Fibroblast of lung (primary cell): ENCODE measurements at regions not wholly inside any gene's neighbourhood (a gene's known extent, or its start where the extent isn't known, plus 50 kb on each side); places are given as distances from the start of the nearest gene placed in this dataset.

ENCODE experiments used
- DNase-seq, 2 donors: peaks; one replicate each; pipeline versions ENCODE4 v3.0.0 to v3.0.0-alpha.2; 2010; ENCODE audit warnings: low read depth in 2 of 2
- H2AFZ ChIP-seq: 2 replicates; pipeline ENCODE4 v1.5.1; 2012; ENCODE audit warnings: low read length, control low read depth, inconsistent platforms
- H3K27ac ChIP-seq: 2 replicates; pipeline ENCODE4 v1.5.1; 2011; ENCODE audit warnings: low read length, control low read depth; ENCODE audit not compliant: insufficient read depth
- H3K27me3 ChIP-seq: 2 replicates; pipeline ENCODE4 v1.5.1; 2011; ENCODE audit warnings: mild to moderate bottlenecking, low read length; ENCODE audit not compliant: control insufficient read depth, insufficient read depth
- H3K36me3 ChIP-seq: 2 replicates; pipeline ENCODE4 v1.5.1; 2011; ENCODE audit warnings: low read length; ENCODE audit not compliant: control insufficient read depth, insufficient read depth
- H3K4me1 ChIP-seq: 2 replicates; pipeline ENCODE4 v1.5.1; 2011; ENCODE audit warnings: low read length; ENCODE audit not compliant: control insufficient read depth, insufficient read depth; ENCODE audit errors: extremely low read depth
- H3K4me2 ChIP-seq: 2 replicates; pipeline ENCODE4 v1.5.1; 2011; ENCODE audit warnings: low read length, control low read depth; ENCODE audit not compliant: insufficient read depth; ENCODE audit errors: extremely low read depth
- H3K4me3 ChIP-seq, 4 experiments: fragments of 200-600 bp in 1 of 4; sonication (generic) in 1 of 4; replicated peaks in 1 of 4; 2 replicates each; pipeline ENCODE4 v1.5.1; 2011 to 2016; ENCODE audit warnings: low read length in 4 of 4, low read depth in 3 of 4, mild to moderate bottlenecking in 3 of 4, control low read depth in 2 of 4, inconsistent platforms in 1 of 4, mixed read lengths in 1 of 4; ENCODE audit not compliant: insufficient read depth in 1 of 4; ENCODE audit errors: control extremely low read depth in 1 of 4
- H3K79me2 ChIP-seq: 2 replicates; pipeline ENCODE4 v1.5.1; 2012; ENCODE audit warnings: mild to moderate bottlenecking, low read length, inconsistent platforms; ENCODE audit not compliant: control insufficient read depth, insufficient read depth
- H3K9ac ChIP-seq: 2 replicates; pipeline ENCODE4 v1.5.1; 2011; ENCODE audit warnings: mild to moderate bottlenecking, low read length, control low read depth; ENCODE audit not compliant: insufficient read depth
- H3K9me3 ChIP-seq: 2 replicates; pipeline ENCODE4 v1.5.1; 2012; ENCODE audit warnings: low read depth, low read length; ENCODE audit not compliant: control insufficient read depth, insufficient read depth
- H4K20me1 ChIP-seq: 2 replicates; pipeline ENCODE4 v1.5.1; 2011; ENCODE audit warnings: low read length; ENCODE audit not compliant: control insufficient read depth, insufficient read depth; ENCODE audit errors: extremely low read depth
- CTCF ChIP-seq, 2 donors: IDR thresholded peaks in 1 of 2; conservative IDR thresholded peaks in 1 of 2; 1 replicate in 1 of 2; 2 replicates in 1 of 2; pipeline ENCODE4 v1.5.1; 2011 to 2012; ENCODE audit warnings: low read length in 2 of 2, control low read depth in 1 of 2, inconsistent platforms in 1 of 2, low read depth in 1 of 2, mild to moderate bottlenecking in 1 of 2
- EZH2 ChIP-seq: IDR thresholded peaks from 2 replicates; pipeline ENCODE4 v1.5.1; 2012; ENCODE audit warnings: low read length, control low read depth, mild to moderate bottlenecking; ENCODE audit errors: missing control alignments

GRCh38 chr21:32132409-32132808 lies 146.4 kb downstream of the MIS18A start:
- H3K4me1 ChIP-seq: peaks cover 2% of the 10 kb centered on the region
- no peak overlapping the region for H3K9ac ChIP-seq
- H4K20me1 ChIP-seq: no peaks in the 10 kb centered on the region
- no peak overlapping the region for H3K4me2 ChIP-seq
- H3K9me3 ChIP-seq: no peaks in the 10 kb centered on the region
- H3K27ac ChIP-seq: no peak overlapping the region
- H3K36me3 ChIP-seq: no peaks in the 10 kb centered on the region
- no peak overlapping the region for H2AFZ ChIP-seq
- H3K27me3 ChIP-seq: no peaks in the 10 kb centered on the region
- no peak for TF ChIP-seq EZH2
- no peak for TF ChIP-seq CTCF (conservative IDR thresholded peaks at IDR 0.05 in 1 of 2, IDR thresholded peaks at IDR 0.05 in 1 of 2; ENCODE audit: low read depth in 1 of 2, low read length in 2 of 2)
- no peak overlapping the region for H3K4me3 ChIP-seq
- DNase-seq: no peak
- H3K79me2 ChIP-seq: no peaks in the 10 kb centered on the region

- no peaks in the 10 kb centered on the region for H4K20me1 ChIP-seq
- H3K9me3 ChIP-seq: no peaks in the 10 kb centered on the region
- peak overlapping the region; percentile 44 for H3K4me2 ChIP-seq
- no peak overlapping the region for H3K4me3 ChIP-seq
- H3K9ac ChIP-seq: no peak overlapping the region
- peaks cover 2% of the 10 kb centered on the region for H3K4me1 ChIP-seq
- no peak overlapping the region for H3K27ac ChIP-seq
- TF ChIP-seq EZH2 (no peak), CTCF (conservative IDR thresholded peaks at IDR 0.05 in 1 of 2, IDR thresholded peaks at IDR 0.05 in 1 of 2; ENCODE audit: low read depth in 1 of 2, low read length in 2 of 2) (no peak)
- no peaks in the 10 kb centered on the region for H3K27me3 ChIP-seq
- H2AFZ ChIP-seq: no peak overlapping the region
- H3K79me2 ChIP-seq: no peaks in the 10 kb centered on the region
- peak; percentile 9 to 42 for DNase-seq
- H3K36me3 ChIP-seq: no peaks in the 10 kb centered on the region
These were observed 146.9 kb downstream of the MIS18A start for GRCh38 chr21:32131960-32132359.

GRCh38 chr21:32131164-32131563 lies 147.7 kb downstream of the MIS18A start:
- no peak overlapping the region for H3K27ac ChIP-seq
- no peak for TF ChIP-seq CTCF (conservative IDR thresholded peaks at IDR 0.05 in 1 of 2, IDR thresholded peaks at IDR 0.05 in 1 of 2; ENCODE audit: low read depth in 1 of 2, low read length in 2 of 2)
- no peak for TF ChIP-seq EZH2
- H4K20me1 ChIP-seq: no peaks in the 10 kb centered on the region
- no peaks in the 10 kb centered on the region for H3K4me1 ChIP-seq
- H3K4me2 ChIP-seq: no peak overlapping the region
- H3K36me3 ChIP-seq: no peaks in the 10 kb centered on the region
- H3K9ac ChIP-seq: no peak overlapping the region
- H3K9me3 ChIP-seq: no peaks in the 10 kb centered on the region
- no peak overlapping the region for H3K4me3 ChIP-seq
- H3K27me3 ChIP-seq: no peaks in the 10 kb centered on the region
- H3K79me2 ChIP-seq: no peaks in the 10 kb centered on the region
- no peak for DNase-seq
- no peak overlapping the region for H2AFZ ChIP-seq
